ENCODE measurements at regions not wholly inside any gene's neighbourhood (a gene's known extent, or its start where the extent isn't known, plus 50 kb on each side); places are given as distances from the start of the nearest gene placed in this dataset.

- no peak for TF ChIP-seq CTCF (IDR thresholded peaks at IDR 0.05; ENCODE audit: low read depth, low read length, missing control alignments)
- DNase-seq (ENCODE audit: low read depth): no peak
- in situ Hi-C loops (cut with HindIII; ENCODE audit: low sequenced_read_pairs): no loop called here
- no peak overlapping the region for H3K4me3 ChIP-seq (ENCODE audit: low read depth, low read length)
These were observed 164.1 kb upstream of the KCNQ5 start for GRCh38 chr6:72457738-72458137.

GRCh38 chr6:72458521-72458920 is 163.3 kb upstream of the KCNQ5 start:
- no peak overlapping the region for H3K4me3 ChIP-seq (ENCODE audit: low read depth, low read length)
- TF ChIP-seq CTCF (IDR thresholded peaks at IDR 0.05; ENCODE audit: low read depth, low read length, missing control alignments): no peak
- DNase-seq (ENCODE audit: low read depth): no peak
- in situ Hi-C loops (cut with HindIII; ENCODE audit: low sequenced_read_pairs): no loop called here

GRCh38 chr6:72461144-72461543 is 160.7 kb upstream of the KCNQ5 start:
- in situ Hi-C loops (cut with HindIII; ENCODE audit: low sequenced_read_pairs): no loop called here
- TF ChIP-seq CTCF (IDR thresholded peaks at IDR 0.05; ENCODE audit: low read depth, low read length, missing control alignments): no peak
- peak; percentile 89 for DNase-seq (ENCODE audit: low read depth)
- H3K4me3 ChIP-seq (ENCODE audit: low read depth, low read length): no peak overlapping the region

GRCh38 chr6:72464246-72464645 is 157.6 kb upstream of the KCNQ5 start:
- no peak for TF ChIP-seq CTCF (IDR thresholded peaks at IDR 0.05; ENCODE audit: low read depth, low read length, missing control alignments)
- no peak overlapping the region for H3K4me3 ChIP-seq (ENCODE audit: low read depth, low read length)
- in situ Hi-C loops (cut with HindIII; ENCODE audit: low sequenced_read_pairs): no loop called here
- DNase-seq (ENCODE audit: low read depth): peak; percentile 56

DNA sequence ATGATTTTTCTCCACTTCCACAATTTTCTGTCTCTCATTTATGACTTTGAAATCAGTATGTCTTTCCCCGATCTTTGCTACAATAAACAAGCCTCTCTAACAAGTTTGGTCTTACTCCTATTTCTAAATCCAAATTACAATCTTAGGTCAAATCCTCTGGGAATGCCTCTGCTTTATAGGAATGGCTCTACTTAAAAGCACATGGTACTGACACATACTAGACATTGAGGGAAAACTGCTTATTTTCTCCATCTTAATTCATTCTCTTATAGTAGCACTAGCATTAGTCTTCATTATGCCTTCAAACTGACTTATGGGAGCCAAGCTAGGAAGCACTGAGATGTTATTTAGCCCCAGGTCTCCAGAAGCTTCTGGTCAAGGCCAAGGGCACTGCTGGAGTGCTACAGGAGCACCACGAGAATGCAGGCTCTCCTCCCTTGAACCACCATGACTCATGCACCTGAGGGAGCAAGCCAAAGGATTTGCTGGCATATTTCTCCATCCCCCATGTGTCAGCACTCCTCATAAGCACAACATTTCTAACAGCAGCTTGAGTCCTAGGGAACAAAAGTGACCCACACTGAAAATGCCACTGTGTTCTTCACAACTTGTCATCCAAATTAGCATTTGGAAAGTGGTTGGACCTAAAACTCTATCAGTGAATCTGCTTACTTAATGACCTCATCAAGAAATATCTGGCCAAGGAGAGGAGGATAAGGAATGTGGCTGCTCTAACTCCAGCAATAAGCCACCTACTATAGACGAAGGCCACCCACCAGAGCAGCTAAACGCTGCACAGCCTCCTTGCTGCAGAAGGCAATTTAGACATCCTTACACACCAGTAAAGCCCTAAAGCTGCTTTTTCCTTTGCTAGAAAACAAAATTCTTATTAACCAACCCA is 156.8 kb upstream of the KCNQ5 start:
- in situ Hi-C loops (cut with HindIII; ENCODE audit: low sequenced_read_pairs): loop anchor here (5.0 kb wide), 1 partner anchor 43 kb away; no protein-coding TSS in a partner anchor
- DNase-seq (ENCODE audit: low read depth): peak; percentile 88
- H3K4me3 ChIP-seq (ENCODE audit: low read depth, low read length): no peak overlapping the region
- TF ChIP-seq CTCF (IDR thresholded peaks at IDR 0.05; ENCODE audit: low read depth, low read length, missing control alignments): no peak

GRCh38 chr6:72466471-72466870 is 155.4 kb upstream of the KCNQ5 start:
- DNase-seq (ENCODE audit: low read depth): no peak

More at GRCh38 chr6:72466471-72466870, 155.4 kb upstream of the KCNQ5 start:
- no peak for TF ChIP-seq CTCF (IDR thresholded peaks at IDR 0.05; ENCODE audit: low read depth, low read length, missing control alignments)
- in situ Hi-C loops (cut with HindIII; ENCODE audit: low sequenced_read_pairs): loop anchor here (5.0 kb wide), 1 partner anchor 44 kb away; no protein-coding TSS in a partner anchor
- no peak overlapping the region for H3K4me3 ChIP-seq (ENCODE audit: low read depth, low read length)

Measured in astrocyte of the cerebellum (primary cell).